ENCODE measurements at regions not wholly inside any gene's neighbourhood (a gene's known extent, or its start where the extent isn't known, plus 50 kb on each side); places are given as distances from the start of the nearest gene placed in this dataset.

GRCh38 chr1:214136324-214136919, 144.5 kb upstream of the SMYD2 start:
- TF ChIP-seq CTCF (IDR thresholded peaks at IDR 0.05) (no peak), EP300 (IDR thresholded peaks at IDR 0.05) (no peak)

Data from sigmoid colon (tissue), 4 donors.